ENCODE measurements at regions not wholly inside any gene's neighbourhood (a gene's known extent, or its start where the extent isn't known, plus 50 kb on each side); places are given as distances from the start of the nearest gene placed in this dataset.

GRCh38 chr2:126507425-126507911, 148.5 kb upstream of the GYPC start:
- TF ChIP-seq CTCF (conservative IDR thresholded peaks at IDR 0.05) = no peak
- no peak for TF ChIP-seq EZH2 (IDR thresholded peaks at IDR 0.05; ENCODE audit: low read depth)

Measured in PC-9 (cell line).